A204.1 (cell line): ENCODE measurements at regions not wholly inside any gene's neighbourhood (a gene's known extent, or its start where the extent isn't known, plus 50 kb on each side); places are given as distances from the start of the nearest gene placed in this dataset.

Experiments used
- FAIRE-seq: peaks from 2 replicates; lab custom pipeline; 2012; peaks lifted over from hg19 to GRCh38; lab: Jason Lieb, UNC

- FAIRE-seq = no peak
These were observed 145.9 kb upstream of the UBL3 start for GRCh38 chr13:29996316-29996715.

DNA sequence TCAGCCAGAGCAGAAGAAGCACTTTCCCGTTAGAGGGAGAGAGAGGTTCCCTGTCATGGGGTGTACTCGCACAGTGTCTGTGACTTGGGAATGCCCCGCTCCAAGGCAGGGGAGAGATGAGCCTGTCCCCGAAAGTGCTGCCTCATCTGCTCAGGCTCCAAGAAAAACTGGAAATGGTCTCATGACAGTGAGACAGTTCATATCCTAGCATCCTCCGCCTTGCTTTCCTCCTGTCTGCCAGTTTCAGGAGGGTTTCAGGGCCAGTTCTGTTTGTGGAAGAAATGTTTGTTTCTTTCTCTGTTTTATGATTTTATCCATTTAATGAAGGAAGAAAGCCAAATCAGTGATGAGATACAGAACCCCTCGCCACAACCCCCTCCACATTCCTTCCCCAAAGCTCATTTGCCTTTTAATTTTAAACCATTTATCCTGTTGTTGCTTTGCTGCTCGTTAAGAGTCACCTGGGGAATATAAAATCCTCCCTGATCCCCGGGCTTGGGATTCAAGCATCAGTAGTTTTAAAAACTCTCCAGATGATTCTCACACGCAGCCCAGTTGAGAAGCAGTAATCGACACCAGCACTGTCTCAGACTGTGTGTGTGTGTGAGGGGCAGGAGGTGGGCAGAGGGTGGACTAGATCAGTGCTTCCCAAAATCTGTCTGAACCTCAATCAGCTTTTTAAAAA, 144.6 kb upstream of the UBL3 start:
- FAIRE-seq = no peak

GRCh38 chr13:29993716-29994488, 143.5 kb upstream of the UBL3 start:
- no peak for FAIRE-seq

DNA sequence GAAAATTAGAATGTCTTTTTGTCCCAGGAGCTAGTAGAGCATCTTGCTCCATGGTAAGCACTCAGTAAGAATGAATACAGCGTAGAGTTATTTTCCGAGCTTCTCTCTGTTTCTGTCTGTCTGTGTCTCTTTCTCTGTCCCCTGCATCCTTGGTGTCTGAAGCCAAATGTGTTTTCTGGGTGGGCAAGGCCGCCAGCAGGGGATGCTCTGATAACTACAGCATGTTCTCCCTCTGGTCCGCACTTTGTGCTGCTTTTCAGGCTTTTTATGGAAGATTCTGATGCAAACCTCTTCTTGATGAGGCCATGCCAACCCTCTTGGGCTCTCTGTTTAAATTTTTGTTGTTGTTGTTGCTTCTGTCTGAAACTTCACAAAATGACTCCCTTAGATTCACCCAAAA, 142.8 kb upstream of the UBL3 start:
- FAIRE-seq = no peak

- no peak for FAIRE-seq
These were observed 140.9 kb upstream of the UBL3 start for GRCh38 chr13:29991343-29991742.

DNA sequence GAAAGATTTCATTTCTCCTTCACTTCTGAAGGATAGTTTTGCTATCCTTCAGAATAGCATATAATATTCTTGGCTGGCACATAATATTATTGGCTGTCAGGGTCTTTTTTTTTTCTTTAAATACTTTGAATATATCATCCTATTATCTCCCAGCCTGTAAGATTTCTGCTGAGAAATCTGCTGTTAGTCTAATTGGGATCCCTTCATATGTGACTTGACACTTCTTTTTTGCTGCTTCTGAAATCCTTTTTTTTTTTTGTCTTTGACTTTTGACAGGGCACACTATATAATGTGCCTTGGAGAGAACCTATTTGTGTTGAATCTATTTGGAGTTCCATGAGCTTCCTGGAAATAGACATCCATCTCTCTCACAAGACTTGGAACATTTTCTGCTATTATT, 136.9 kb upstream of the UBL3 start:
- FAIRE-seq = no peak

- no peak for FAIRE-seq
These were observed 129.9 kb upstream of the UBL3 start for GRCh38 chr13:29980339-29980738.

DNA sequence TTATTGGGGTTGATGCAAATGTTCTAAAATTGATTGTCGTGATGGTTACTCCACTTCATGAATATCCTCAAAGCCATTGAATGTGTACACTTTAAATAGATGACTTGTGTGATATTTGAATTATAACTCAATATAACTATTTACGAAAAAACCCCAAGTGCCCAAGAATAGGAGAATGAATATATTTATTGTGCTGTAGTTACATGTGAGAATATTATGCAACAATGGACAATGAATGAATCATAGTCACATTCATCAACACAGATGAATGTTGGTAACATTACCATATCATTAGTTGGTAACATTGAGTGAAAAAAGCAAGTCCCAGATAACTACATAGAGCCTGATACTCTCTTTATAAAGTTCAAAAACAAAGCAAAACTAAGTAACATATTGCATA, 127.8 kb upstream of the UBL3 start:
- FAIRE-seq = no peak

DNA sequence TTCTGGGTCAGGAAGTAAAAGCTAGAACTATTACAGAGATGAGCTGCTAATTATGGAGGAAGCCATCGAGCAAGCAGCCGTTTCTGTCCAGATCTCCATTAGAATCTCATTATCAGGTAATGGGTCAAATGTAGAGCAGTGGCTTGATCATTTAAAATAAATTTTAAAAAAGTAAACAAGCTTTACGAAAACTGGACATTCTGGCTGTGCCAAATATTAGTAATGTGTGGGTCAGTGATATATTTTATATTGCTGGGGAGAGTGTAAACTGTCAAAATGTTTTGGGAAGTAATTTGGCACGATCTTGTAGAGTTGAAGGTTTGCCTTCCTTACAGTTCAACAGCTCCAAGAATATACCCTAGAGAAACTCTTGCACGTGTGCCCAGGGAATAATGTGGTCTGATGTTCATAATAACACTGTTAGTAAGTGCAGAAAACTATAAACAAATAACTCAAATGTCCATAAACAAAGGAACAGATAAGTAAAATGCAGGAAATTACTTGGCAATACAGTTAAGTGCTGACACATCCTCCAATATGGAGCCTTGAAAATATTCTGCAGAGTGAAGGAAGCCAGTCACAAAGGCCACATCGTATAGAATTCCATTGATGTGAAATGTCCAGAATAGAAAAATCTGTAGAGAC, 127.2 kb upstream of the UBL3 start:
- FAIRE-seq = no peak

- FAIRE-seq = no peak
These were observed 126.1 kb upstream of the UBL3 start for GRCh38 chr13:29976535-29976934.

DNA sequence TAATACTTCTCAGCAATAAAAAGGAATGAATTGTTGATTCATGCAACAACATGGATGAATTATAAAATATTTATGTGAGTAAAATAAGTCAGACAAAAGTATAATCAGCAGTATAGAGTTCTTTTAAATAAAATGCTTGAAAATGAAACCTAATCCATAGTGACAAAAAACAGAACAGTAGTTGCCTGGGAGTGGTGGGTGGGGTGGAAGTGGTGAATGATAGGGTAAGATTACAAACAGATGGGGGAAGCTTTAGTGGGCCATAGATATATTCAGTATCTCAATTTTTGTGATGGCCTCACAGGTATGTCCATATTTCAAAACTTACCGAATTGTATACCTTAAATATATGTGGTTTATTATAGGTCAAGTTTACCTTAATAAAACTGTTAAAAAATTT, 124.9 kb upstream of the UBL3 start:
- FAIRE-seq = no peak

GRCh38 chr13:29969286-29969685, 118.9 kb upstream of the UBL3 start:
- FAIRE-seq = no peak

DNA sequence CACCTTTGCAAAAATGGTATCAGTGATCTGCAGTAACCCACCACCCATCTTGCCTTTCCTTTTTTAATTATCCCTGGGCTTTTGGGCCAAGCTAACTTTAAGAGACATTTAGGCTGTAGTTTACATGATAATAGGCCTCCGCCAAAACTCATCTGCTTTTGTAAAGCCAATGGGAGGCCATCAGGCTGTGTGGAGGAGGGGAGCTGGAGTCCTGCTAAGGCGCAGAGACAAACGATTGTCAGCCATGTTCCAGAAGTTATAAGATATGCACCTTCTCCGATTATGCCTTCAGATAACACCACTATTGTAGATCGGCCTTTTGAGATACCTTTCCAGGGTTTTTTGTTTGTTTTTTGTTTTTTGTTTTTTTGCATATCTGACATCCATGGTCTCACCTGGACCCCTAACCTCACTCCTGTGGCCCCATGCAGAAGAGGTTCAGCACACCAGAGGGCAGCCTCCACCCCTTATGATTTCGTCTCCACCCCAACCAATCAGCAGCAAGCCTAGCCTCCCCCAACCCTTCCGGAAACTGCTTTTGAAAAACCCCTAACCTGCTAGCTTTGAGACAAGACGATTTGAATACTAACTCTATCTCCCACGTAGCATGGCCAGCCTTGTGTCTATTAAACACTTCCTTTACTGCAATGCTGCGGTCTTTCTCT, 113.9 kb upstream of the UBL3 start:
- FAIRE-seq = no peak

GRCh38 chr13:29963089-29963488, 112.7 kb upstream of the UBL3 start:
- no peak for FAIRE-seq

- no peak for FAIRE-seq
These were observed 110.7 kb upstream of the UBL3 start for GRCh38 chr13:29961036-29961670.

DNA sequence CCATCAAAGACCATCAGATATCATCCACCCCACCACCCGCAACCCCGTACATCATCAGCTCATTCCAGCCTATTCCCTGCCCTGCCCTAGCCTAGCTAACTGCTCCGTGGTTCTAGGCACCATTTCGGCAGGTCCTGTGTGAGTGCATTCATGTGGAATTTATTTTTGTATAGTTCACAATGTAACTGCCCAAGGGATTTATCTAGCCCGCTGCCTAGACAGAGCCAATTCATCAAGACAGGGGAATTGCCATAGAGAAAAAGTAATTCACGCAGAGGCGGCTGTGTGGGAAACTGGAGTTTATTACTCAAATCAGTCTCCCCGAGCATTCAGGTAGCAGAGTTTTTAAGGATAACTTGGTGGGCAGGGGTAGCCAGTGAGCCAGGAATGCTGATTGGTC, 109.2 kb upstream of the UBL3 start:
- no peak for FAIRE-seq

DNA sequence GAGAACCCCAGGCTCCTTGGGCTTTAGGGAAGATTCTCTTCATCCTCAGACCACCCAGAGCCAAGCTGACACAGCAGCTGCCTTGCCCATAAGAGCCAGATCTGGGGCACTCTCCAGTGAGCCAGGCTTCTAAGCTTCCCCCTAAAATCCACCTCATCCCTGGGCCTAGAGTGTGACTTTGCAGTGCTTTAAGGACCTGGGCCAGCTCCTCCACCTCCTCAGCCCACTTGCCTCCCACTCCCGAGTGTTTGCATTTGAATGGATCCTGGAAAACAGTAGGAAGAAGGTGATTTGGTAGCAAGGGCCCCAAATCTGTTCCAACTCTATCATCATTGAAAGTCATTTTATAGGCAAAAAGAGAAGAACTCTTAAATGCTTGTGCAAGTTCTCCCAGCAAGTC, 108.7 kb upstream of the UBL3 start:
- no peak for FAIRE-seq

- no peak for FAIRE-seq
These were observed 108.1 kb upstream of the UBL3 start for GRCh38 chr13:29958476-29958875.

GRCh38 chr13:29957320-29957719, 106.9 kb upstream of the UBL3 start:
- FAIRE-seq = no peak

DNA sequence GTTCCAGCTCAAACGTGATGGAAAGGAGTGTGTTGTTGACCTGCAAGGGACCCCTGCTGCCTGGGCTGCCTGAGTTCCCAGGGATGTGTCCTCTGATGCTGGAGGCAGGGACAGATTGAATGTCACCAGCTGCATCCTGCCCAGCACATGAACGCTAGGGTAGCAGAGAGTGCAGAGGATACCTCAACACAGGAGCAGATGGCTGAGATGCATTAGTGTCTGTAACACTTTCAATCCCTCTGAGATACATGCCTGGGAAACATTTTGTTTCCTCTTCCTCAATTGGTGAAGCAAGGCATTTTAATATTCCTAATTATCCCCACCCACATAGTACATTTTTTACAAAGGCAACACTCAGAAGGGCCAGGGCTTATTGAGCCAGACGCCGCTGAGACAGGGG, 106.4 kb upstream of the UBL3 start:
- FAIRE-seq = no peak

- no peak for FAIRE-seq
These were observed 104.8 kb upstream of the UBL3 start for GRCh38 chr13:29955137-29955650.
